ENCODE measurements at regions not wholly inside any gene's neighbourhood (a gene's known extent, or its start where the extent isn't known, plus 50 kb on each side); places are given as distances from the start of the nearest gene placed in this dataset.

- no peak for DNase-seq
Observed at GRCh38 chr13:80599765-80600164, 258.8 kb upstream of the SPRY2 start.

- DNase-seq, result no peak
Observed at GRCh38 chr13:80598189-80598588, 257.3 kb upstream of the SPRY2 start.

DNA sequence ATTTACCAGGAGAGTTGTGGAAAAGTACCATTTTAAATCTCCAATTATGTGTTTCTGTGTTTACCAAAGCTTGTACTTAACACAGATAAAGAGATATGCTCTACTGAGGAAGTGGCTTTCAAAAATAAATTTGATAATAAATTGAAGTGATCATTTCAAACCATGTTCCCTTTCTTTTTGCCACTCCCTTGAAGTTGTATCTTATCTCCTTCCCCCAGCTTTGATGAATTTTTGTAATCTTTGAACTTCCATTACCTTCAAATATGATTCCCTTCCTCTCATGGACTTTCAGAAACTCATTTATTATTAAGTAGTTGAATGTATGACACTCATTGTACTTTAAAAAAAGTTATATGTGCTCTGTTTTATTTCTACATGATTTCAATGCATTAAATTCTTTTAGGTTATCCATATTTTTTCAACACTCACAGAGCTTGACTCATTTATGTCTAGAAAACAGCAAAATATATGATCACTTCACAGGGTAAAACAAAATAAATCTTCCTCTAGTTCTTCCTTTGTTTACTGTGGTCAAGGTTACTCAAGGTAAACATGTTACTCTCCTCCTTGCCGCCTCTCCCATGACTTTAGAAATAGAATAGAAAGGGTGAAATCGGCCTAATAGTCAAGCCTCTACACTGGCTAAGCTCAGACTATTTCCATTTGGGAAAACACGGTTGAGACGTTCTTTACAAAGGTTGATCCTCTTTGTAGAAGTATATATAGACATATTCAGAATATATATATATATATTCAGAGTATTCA lies 251.2 kb upstream of the SPRY2 start:
- no peak for DNase-seq

DNA sequence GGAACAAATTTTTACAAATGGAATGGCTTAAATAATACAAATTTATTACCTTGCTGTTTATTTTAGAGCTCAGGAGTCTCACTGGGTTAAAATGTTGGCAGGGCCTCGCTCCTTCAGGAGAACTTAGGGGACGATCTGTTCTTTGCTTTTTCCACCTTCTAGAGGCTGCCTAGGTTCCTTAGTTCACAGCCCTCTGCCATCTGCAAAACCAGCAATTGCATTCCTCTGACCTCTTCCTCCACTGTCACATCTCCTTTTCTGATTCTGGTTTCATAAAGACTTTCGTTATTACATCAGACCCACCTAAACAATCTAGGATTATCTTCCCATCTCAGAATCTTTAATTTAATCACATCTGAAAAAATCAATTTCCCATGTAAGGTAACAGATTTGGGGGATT lies 249.6 kb upstream of the SPRY2 start:
- DNase-seq, result no peak

DNA sequence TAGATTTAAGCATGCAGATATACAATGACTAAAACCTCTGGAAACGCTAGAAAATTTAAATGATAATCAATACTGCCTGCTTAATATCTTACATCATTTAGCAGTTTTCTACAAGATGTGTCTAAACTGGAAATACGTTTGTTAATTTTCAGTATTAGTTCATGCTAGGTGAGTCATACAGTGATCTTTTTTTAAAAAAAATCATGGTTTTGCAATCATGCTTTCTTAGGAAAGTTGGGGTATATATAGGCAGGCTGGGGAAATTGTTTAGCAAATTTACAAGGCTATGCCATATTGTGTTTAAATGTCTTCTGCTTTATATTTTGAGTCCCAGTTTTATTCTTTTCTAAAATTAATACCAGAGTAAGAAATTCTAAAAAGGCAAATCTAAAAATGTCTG lies 245.4 kb upstream of the SPRY2 start:
- no peak for DNase-seq

DNA sequence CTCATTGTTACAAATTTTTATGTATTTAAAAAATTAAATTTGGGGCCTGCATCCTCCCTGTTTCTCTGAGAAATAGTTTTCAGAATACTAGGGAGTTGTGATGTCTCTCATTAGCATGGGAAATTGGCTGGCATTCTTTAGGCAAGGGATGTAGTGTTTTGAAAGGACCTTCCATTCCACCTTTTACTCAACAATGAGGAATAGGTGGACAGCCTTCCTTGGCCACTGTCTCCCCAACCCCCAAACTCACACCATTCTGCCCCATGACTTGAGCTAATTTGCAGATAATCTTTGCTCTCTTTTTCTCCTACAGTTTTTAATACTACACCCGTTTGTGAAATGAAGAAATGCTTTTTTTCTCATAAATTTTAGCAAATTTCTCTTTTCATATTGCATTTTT lies 244.6 kb upstream of the SPRY2 start:
- no peak for DNase-seq

GRCh38 chr13:80584785-80585184 lies 243.9 kb upstream of the SPRY2 start:
- no peak for DNase-seq

- DNase-seq, result no peak
Observed at GRCh38 chr13:80584306-80584705, 243.4 kb upstream of the SPRY2 start.

GRCh38 chr13:80577926-80578670 lies 237.2 kb upstream of the SPRY2 start:
- DNase-seq, result peak; percentile 57

DNA sequence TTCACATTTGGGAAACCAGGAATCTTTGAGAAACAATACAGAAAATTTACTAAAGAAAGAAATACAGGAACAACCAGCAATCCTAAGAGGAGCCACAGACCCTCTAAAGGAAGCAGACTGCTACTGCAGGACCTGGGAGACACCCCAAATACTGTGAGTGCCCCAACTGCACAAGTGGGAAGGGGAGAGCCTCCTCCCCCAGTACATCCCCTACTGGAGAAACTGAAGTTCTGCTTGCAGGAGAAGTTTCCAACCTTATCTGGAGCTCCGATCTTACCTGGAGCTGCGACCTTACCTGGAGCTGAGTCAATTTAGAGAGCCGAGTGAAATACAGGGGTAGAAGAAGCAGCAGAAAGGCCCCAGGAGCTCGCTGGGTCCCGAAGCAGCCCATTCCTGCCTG lies 236.4 kb upstream of the SPRY2 start:
- DNase-seq, result no peak

DNA sequence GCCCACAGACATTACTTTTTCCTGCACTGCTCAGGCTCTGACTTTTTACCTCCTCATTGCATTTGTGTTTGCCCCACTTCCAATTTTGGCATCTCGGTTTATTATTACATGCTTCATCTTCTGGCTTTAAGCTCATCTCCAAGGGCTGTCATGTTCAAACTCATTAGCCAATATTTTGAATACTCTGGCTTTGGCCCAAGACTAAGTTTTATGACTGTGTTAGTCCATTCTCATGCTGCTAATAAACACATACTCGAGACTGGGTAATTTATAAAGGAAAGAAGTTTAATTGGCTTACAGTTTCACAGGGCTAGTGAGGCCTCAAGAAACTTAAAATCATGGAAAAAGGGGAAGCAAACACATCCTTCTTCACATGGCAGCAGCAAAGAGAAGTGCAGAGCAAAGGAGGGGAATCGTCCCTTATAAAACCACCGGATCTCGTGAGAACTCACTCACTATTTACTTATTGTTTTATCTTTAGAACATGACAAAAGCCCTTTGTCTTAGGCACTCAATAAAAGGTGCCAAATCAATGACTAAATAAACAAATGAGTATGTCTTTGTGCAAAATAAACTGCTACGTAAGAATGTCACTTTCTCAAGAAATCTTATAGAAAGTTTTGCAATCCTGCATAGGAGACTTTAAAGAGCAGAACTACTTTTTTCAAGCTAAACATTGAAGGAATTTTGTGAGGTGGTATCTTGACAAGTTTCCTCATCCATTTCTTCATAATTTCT lies 233.4 kb upstream of the SPRY2 start:
- DNase-seq, result no peak

GRCh38 chr13:80572923-80573316 lies 232.0 kb upstream of the SPRY2 start:
- no peak for DNase-seq

- DNase-seq, result peak; percentile 82
Observed at GRCh38 chr13:80572308-80572922, 231.5 kb upstream of the SPRY2 start.

GRCh38 chr13:80571346-80572307 lies 230.7 kb upstream of the SPRY2 start:
- peak; percentile 3 for DNase-seq

DNA sequence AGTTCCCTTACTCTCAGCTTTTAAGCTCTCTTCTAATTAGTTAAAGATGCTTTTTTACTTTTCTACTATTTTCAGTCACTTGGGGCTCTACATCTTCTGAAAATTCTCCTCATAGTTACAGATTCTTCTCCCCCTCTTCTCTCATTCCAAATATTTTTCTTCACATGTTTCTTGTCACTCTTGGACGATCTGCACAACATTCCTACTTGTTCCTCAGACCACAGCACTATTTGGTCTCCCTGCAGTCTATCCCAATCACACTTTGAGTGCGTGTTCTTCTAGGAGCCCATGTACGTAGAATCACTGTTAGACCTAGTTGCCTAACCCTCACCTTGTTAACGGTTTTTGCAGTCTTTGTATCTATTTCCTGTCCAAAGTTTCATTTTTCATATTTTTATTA lies 222.5 kb upstream of the SPRY2 start:
- no peak for DNase-seq

GRCh38 chr13:80562433-80563156 lies 221.7 kb upstream of the SPRY2 start:
- peak; percentile 73 for DNase-seq

GRCh38 chr13:80560609-80561008 lies 219.7 kb upstream of the SPRY2 start:
- no peak for DNase-seq

DNA sequence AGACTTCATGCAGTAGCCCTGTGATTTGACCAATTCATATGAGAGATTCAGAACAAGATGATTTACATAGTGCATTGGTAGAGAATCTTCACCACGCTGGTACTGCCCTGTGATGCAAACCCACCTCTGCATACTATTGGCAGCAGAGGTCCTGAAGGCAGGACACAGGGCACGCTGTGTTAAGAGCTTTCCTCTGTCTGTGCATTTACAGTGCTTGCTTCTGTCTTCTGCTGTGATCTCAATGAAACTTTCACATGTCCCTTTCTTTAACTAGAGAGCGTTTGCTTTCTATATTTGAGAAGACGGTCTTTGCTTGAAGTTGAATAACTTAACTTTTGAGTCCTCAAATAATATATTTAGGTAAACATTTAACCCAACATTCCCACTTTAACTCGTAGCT lies 219.0 kb upstream of the SPRY2 start:
- DNase-seq, result no peak

- no peak for DNase-seq
Observed at GRCh38 chr13:80558074-80558473, 217.1 kb upstream of the SPRY2 start.

GRCh38 chr13:80555796-80556678 lies 215.1 kb upstream of the SPRY2 start:
- no peak for DNase-seq
